Caco-2 (cell line): ENCODE measurements at regions not wholly inside any gene's neighbourhood (a gene's known extent, or its start where the extent isn't known, plus 50 kb on each side); places are given as distances from the start of the nearest gene placed in this dataset.

Experiments
- BruUV-seq: library from RNA; stranded (reverse); fragments of 400-500 nt; replicated peaks from 2 replicates; lab custom pipeline; 2021; lab: Mats Ljungman, UMichigan
- CTCF ChIA-PET: fragments of 300-600 bp; sonication (Branson Sonifier 250); formaldehyde crosslinking; loops from one replicate; lab custom pipeline; 2022; ENCODE audit warnings: antibody characterized with exemption; lab: Charles Lee
- POLR2A ChIA-PET: fragments of 300-600 bp; sonication (Branson Sonifier 250); formaldehyde crosslinking; loops from one replicate; lab custom pipeline; 2022; ENCODE audit warnings: antibody characterized with exemption; lab: Charles Lee
- DNase-seq, 2 experiments: peaks; one replicate each; pipeline versions ENCODE4 v3.0.0 to v3.0.0-alpha.2; 2020 to 2022
- H3K27me3 ChIP-seq: replicated peaks from 2 replicates; pipeline ENCODE4 v1.6.0; 2011; ENCODE audit warnings: low read length; ENCODE audit not compliant: control insufficient read depth, insufficient read depth
- H3K36me3 ChIP-seq: 2 replicates; pipeline ENCODE4 v1.5.1; 2011; ENCODE audit warnings: low read length; ENCODE audit not compliant: control insufficient read depth, insufficient read depth
- H3K4me1 ChIP-seq: fragments of 250-450 bp; sonication (Bioruptor Pico); 2 replicates; pipeline ENCODE4 v1.5.1; 2020; ENCODE audit warnings: mild to moderate bottlenecking
- H3K4me3 ChIP-seq: 2 replicates; pipeline ENCODE4 v1.5.1; 2011; ENCODE audit warnings: low read depth, mild to moderate bottlenecking, control low read depth, low read length
- H3K9me3 ChIP-seq: fragments of 250-450 bp; sonication (Bioruptor Pico); 2 replicates; pipeline ENCODE4 v1.5.1; 2020; ENCODE audit warnings: mild to moderate bottlenecking, moderate library complexity
- H3K27ac Mint-ChIP-seq: one replicate; pipeline ENCODE4 v1.8.0; 2022; ENCODE audit warnings: mixed read lengths; ENCODE audit not compliant: unreplicated experiment
- H3K27me3 Mint-ChIP-seq: one replicate; pipeline ENCODE4 v1.8.0; 2022; ENCODE audit warnings: mixed read lengths; ENCODE audit not compliant: insufficient read depth, unreplicated experiment
- H3K36me3 Mint-ChIP-seq: one replicate; pipeline ENCODE4 v1.8.0; 2022; ENCODE audit warnings: mild to moderate bottlenecking, mixed read lengths; ENCODE audit not compliant: insufficient read depth, unreplicated experiment
- H3K4me1 Mint-ChIP-seq: one replicate; pipeline ENCODE4 v1.8.0; 2022; ENCODE audit warnings: low read depth, mixed read lengths; ENCODE audit not compliant: unreplicated experiment
- H3K4me3 Mint-ChIP-seq: one replicate; pipeline ENCODE4 v1.8.0; 2022; ENCODE audit warnings: mild to moderate bottlenecking, moderate library complexity, mixed read lengths; ENCODE audit not compliant: unreplicated experiment
- H3K9me3 Mint-ChIP-seq: one replicate; pipeline ENCODE4 v1.8.0; 2022; ENCODE audit warnings: mixed read lengths; ENCODE audit not compliant: unreplicated experiment
- CTCF ChIP-seq, 2 experiments: fragments of 200-600 bp in 1 of 2; IDR thresholded peaks; 1 replicate in 1 of 2; 2 replicates in 1 of 2; pipeline versions ENCODE4 v1.5.1 to v1.8.0; 2011 to 2022; ENCODE audit warnings: antibody characterized with exemption in 1 of 2, control low read depth in 1 of 2, inconsistent platforms in 1 of 2, low read depth in 1 of 2, low read length in 1 of 2, mild to moderate bottlenecking in 1 of 2, moderate library complexity in 1 of 2; ENCODE audit not compliant: insufficient read depth in 1 of 2, severe bottlenecking in 1 of 2, unreplicated experiment in 1 of 2
- intact Hi-C: fragments of 100-400 bp; cut with micrococcal nuclease; formaldehyde crosslinking; loops from one replicate; pipeline ENCODE4 v1.10.0; 2022; ENCODE audit not compliant: unreplicated experiment

GRCh38 chr1:239979456-239979855, 112.2 kb upstream of the FMN2 start:
- Histone ChIP-seq H3K4me3 (no peak overlapping the region), H3K9me3 (peaks cover 4% of the 10 kb centered on the region; the same call in 1 of the 2 replicates), H3K27me3 (no peaks in the 10 kb centered on the region), H3K36me3 (no peaks in the 10 kb centered on the region), H3K4me1 (no peaks in the 10 kb centered on the region)
- DNase-seq: no peak
- Mint-ChIP-seq H3K4me3 (no peak overlapping the region), H3K27me3 (peaks cover 4% of the 10 kb centered on the region), H3K27ac (no peak overlapping the region), H3K36me3 (no peaks in the 10 kb centered on the region), H3K9me3 (peaks cover 53% of the 10 kb centered on the region), H3K4me1 (no peaks in the 10 kb centered on the region)
- POLR2A ChIA-PET: no interaction called here
- CTCF ChIA-PET: no interaction called here
- no TSS peak for BruUV-seq
- TF ChIP-seq CTCF (IDR thresholded peaks at IDR 0.05; ENCODE audit: insufficient read depth in 1 of 2, low read depth in 1 of 2, low read length in 1 of 2, severe bottlenecking in 1 of 2, unreplicated experiment in 1 of 2): no peak
- intact Hi-C loops: no loop called here

GRCh38 chr1:239982762-239983161, 108.9 kb upstream of the FMN2 start:
- peaks cover 45% of the 10 kb centered on the region for H3K9me3 Mint-ChIP-seq
- ChIA-PET CTCF (no interaction called here), POLR2A (no interaction called here)
- H3K4me1 Mint-ChIP-seq: no peaks in the 10 kb centered on the region
- no peaks in the 10 kb centered on the region for H3K27me3 Mint-ChIP-seq
- no peak overlapping the region for H3K4me3 Mint-ChIP-seq
- H3K9me3 ChIP-seq: peaks cover 18% of the 10 kb centered on the region
- no peaks in the 10 kb centered on the region for H3K4me1 ChIP-seq
- H3K36me3 Mint-ChIP-seq: no peaks in the 10 kb centered on the region
- BruUV-seq: no TSS peak
- no peak overlapping the region for H3K4me3 ChIP-seq
- TF ChIP-seq CTCF (IDR thresholded peaks at IDR 0.05; ENCODE audit: insufficient read depth in 1 of 2, low read depth in 1 of 2, low read length in 1 of 2, severe bottlenecking in 1 of 2, unreplicated experiment in 1 of 2): no peak
- no peak for DNase-seq
- intact Hi-C loops: no loop called here
- no peak overlapping the region for H3K27ac Mint-ChIP-seq
- no peaks in the 10 kb centered on the region for H3K27me3 ChIP-seq
- no peaks in the 10 kb centered on the region for H3K36me3 ChIP-seq

GRCh38 chr1:239985044-239985443, 106.6 kb upstream of the FMN2 start:
- peaks cover 18% of the 10 kb centered on the region for H3K9me3 ChIP-seq
- BruUV-seq: no TSS peak
- no peaks in the 10 kb centered on the region for H3K36me3 ChIP-seq
- DNase-seq: no peak
- no peak overlapping the region for H3K4me3 ChIP-seq
- no peak overlapping the region for H3K27ac Mint-ChIP-seq
- no peaks in the 10 kb centered on the region for H3K36me3 Mint-ChIP-seq
- ChIA-PET POLR2A (no interaction called here), CTCF (no interaction called here)
- TF ChIP-seq CTCF (IDR thresholded peaks at IDR 0.05; ENCODE audit: insufficient read depth in 1 of 2, low read depth in 1 of 2, low read length in 1 of 2, severe bottlenecking in 1 of 2, unreplicated experiment in 1 of 2): no peak
- no peaks in the 10 kb centered on the region for H3K4me1 Mint-ChIP-seq
- H3K27me3 ChIP-seq: no peaks in the 10 kb centered on the region
- no peaks in the 10 kb centered on the region for H3K27me3 Mint-ChIP-seq
- no peak overlapping the region for H3K4me3 Mint-ChIP-seq
- H3K4me1 ChIP-seq: no peaks in the 10 kb centered on the region
- H3K9me3 Mint-ChIP-seq: peaks cover 31% of the 10 kb centered on the region
- intact Hi-C loops: no loop called here
